ENCODE measurements at regions not wholly inside any gene's neighbourhood (a gene's known extent, or its start where the extent isn't known, plus 50 kb on each side); places are given as distances from the start of the nearest gene placed in this dataset.

- Histone ChIP-seq H3K27me3 (no peaks in the 10 kb centered on the region), H3K27ac (no peak overlapping the region), H3K9me3 (no peaks in the 10 kb centered on the region), H3K36me3 (no peaks in the 10 kb centered on the region), H3K4me3 (no peak overlapping the region), H3K4me1 (peaks cover 0 to 45% (median 0%) of the 10 kb centered on the region in 12 donors)
- ATAC-seq (no peak), DNase-seq (no peak)
- TF ChIP-seq POLR2A (IDR thresholded peaks at IDR 0.05): no peak
- TF ChIP-seq, protein P1, sequence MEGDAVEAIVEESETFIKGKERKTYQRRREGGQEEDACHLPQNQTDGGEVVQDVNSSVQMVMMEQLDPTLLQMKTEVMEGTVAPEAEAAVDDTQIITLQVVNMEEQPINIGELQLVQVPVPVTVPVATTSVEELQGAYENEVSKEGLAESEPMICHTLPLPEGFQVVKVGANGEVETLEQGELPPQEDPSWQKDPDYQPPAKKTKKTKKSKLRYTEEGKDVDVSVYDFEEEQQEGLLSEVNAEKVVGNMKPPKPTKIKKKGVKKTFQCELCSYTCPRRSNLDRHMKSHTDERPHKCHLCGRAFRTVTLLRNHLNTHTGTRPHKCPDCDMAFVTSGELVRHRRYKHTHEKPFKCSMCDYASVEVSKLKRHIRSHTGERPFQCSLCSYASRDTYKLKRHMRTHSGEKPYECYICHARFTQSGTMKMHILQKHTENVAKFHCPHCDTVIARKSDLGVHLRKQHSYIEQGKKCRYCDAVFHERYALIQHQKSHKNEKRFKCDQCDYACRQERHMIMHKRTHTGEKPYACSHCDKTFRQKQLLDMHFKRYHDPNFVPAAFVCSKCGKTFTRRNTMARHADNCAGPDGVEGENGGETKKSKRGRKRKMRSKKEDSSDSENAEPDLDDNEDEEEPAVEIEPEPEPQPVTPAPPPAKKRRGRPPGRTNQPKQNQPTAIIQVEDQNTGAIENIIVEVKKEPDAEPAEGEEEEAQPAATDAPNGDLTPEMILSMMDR (IDR thresholded peaks at IDR 0.05): no peak
- WGBS, 4 donors: 85 to 90% (median 88%) methylated on average over 4 of the region's 4 CpGs
- intact Hi-C loops (cut with DNase I): no loop called here
Observed at GRCh38 chr2:12046641-12047040, 300.2 kb downstream of the LPIN1 start.

- no peaks in the 10 kb centered on the region for H3K9me3 ChIP-seq
- intact Hi-C loops (cut with DNase I): no loop called here
- no peaks in the 10 kb centered on the region for H3K36me3 ChIP-seq
- no peaks in the 10 kb centered on the region for H3K27me3 ChIP-seq
- no peak for DNase-seq
- no peak for ATAC-seq
- no peak overlapping the region for H3K27ac ChIP-seq
- H3K4me3 ChIP-seq: no peak overlapping the region
- H3K4me1 ChIP-seq: peaks cover 0 to 45% (median 0%) of the 10 kb centered on the region in 12 donors
- TF ChIP-seq POLR2A (IDR thresholded peaks at IDR 0.05): no peak
- TF ChIP-seq, protein P1 (IDR thresholded peaks at IDR 0.05): no peak
Observed at GRCh38 chr2:12047761-12048160, 301.3 kb downstream of the LPIN1 start.

- WGBS, 4 donors: 75 to 92% (median 82%) methylated on average over 3 to 4 of the region's 4 CpGs
- no peak overlapping the region for H3K4me3 ChIP-seq
- no peaks in the 10 kb centered on the region for H3K9me3 ChIP-seq
- DNase-seq (no peak), ATAC-seq (no peak)
- TF ChIP-seq POLR2A (IDR thresholded peaks at IDR 0.05): no peak
- TF ChIP-seq, protein P1 (IDR thresholded peaks at IDR 0.05): peak in 3 of 12 donors; percentile 9 to 19 (median 19)
- no peaks in the 10 kb centered on the region for H3K27me3 ChIP-seq
- no peaks in the 10 kb centered on the region for H3K36me3 ChIP-seq
- H3K4me1 ChIP-seq: peaks cover 0 to 42% (median 0%) of the 10 kb centered on the region in 12 donors
- no peak overlapping the region for H3K27ac ChIP-seq
- intact Hi-C loops (cut with DNase I): no loop called here
Observed at GRCh38 chr2:12048550-12048949, 302.1 kb downstream of the LPIN1 start.

DNA sequence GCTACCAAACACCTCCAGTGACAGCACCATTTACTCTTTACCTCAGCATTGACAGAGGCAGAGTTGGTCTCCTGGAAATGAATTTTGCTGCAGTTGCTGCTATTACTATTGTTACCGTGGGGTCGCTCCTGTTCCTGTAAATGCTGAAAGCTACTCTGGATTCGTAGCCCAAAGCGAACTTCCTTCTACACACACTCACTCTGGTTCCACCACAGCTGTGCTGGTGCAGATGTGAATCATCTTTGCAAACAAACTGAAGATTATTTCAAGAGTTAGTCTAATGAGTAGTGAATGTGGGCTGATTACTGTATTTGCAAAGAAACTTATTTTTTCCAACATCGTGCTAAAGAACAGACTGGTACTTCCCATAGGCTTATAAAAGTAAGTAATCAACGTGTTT, 304.0 kb downstream of the LPIN1 start:
- intact Hi-C loops (cut with DNase I): no loop called here
- H3K36me3 ChIP-seq: no peaks in the 10 kb centered on the region
- ATAC-seq (peak in 2 of 4 donors; percentile 42 to 54), DNase-seq (peak in 1 of 5 donors; percentile 22)
- H3K27ac ChIP-seq: no peak overlapping the region
- H3K4me1 ChIP-seq: peaks cover 0 to 23% (median 0%) of the 10 kb centered on the region in 12 donors
- no peak overlapping the region for H3K4me3 ChIP-seq
- no peaks in the 10 kb centered on the region for H3K9me3 ChIP-seq
- TF ChIP-seq, protein P1 (IDR thresholded peaks at IDR 0.05): peak in 4 of 12 donors; percentile 8 to 22 (median 17)
- no peak for TF ChIP-seq POLR2A (IDR thresholded peaks at IDR 0.05)
- WGBS, 4 donors: 73 to 86% (median 78%) methylated on average over 6 of the region's 6 CpGs
- no peaks in the 10 kb centered on the region for H3K27me3 ChIP-seq
